H9 (cell line): ENCODE measurements at regions not wholly inside any gene's neighbourhood (a gene's known extent, or its start where the extent isn't known, plus 50 kb on each side); places are given as distances from the start of the nearest gene placed in this dataset.

Experiments
- DNase-seq: peaks from one replicate; pipeline ENCODE4 v3.0.0-alpha.2; 2017
- H2AFZ ChIP-seq: one replicate; pipeline ENCODE4 v1.6.1; 2013; ENCODE audit warnings: mild to moderate bottlenecking, low read length, control low read depth, moderate library complexity
- H2AK5ac ChIP-seq: 2 replicates; pipeline ENCODE4 v1.6.1; 2013; ENCODE audit warnings: low read length, control low read depth, mixed read lengths; ENCODE audit not compliant: insufficient read length
- H2BK120ac ChIP-seq: one replicate; pipeline ENCODE4 v1.6.1; 2013; ENCODE audit warnings: low read depth, mild to moderate bottlenecking, low read length, control low read depth, inconsistent platforms; ENCODE audit not compliant: poor library complexity, severe bottlenecking
- H2BK12ac ChIP-seq: 2 replicates; pipeline ENCODE4 v1.6.1; 2013; ENCODE audit warnings: low read length, control low read depth, mixed read lengths, low read depth; ENCODE audit not compliant: insufficient read length
- H2BK15ac ChIP-seq: 2 replicates; pipeline ENCODE4 v1.6.1; 2013; ENCODE audit warnings: low read depth, low read length, control low read depth
- H2BK20ac ChIP-seq: one replicate; pipeline ENCODE4 v1.6.1; 2013; ENCODE audit warnings: low read depth, mild to moderate bottlenecking, low read length, control low read depth, inconsistent platforms; ENCODE audit not compliant: poor library complexity, severe bottlenecking
- H2BK5ac ChIP-seq: 2 replicates; pipeline ENCODE4 v1.6.1; 2013; ENCODE audit warnings: low read length, control low read depth, mixed read lengths; ENCODE audit not compliant: insufficient read length
- H3K14ac ChIP-seq: 2 replicates; pipeline ENCODE4 v1.6.1; 2013; ENCODE audit warnings: low read length, control low read depth; ENCODE audit not compliant: insufficient read depth
- H3K18ac ChIP-seq: 2 replicates; pipeline ENCODE4 v1.6.1; 2013; ENCODE audit warnings: low read depth, mild to moderate bottlenecking, mixed read lengths, low read length, control low read depth; ENCODE audit not compliant: insufficient read length
- H3K23ac ChIP-seq: 2 replicates; pipeline ENCODE4 v1.6.1; 2013; ENCODE audit warnings: low read length, control low read depth, mixed read lengths, low read depth; ENCODE audit not compliant: insufficient read length
- H3K23me2 ChIP-seq: 2 replicates; pipeline ENCODE4 v1.6.1; 2013; ENCODE audit warnings: low read depth, mild to moderate bottlenecking, mixed read lengths, low read length, control low read depth; ENCODE audit not compliant: insufficient read length, poor library complexity, severe bottlenecking
- H3K27ac ChIP-seq: 2 replicates; pipeline ENCODE4 v1.5.1; 2013; ENCODE audit warnings: low read length, control low read depth, mixed read lengths, low read depth; ENCODE audit not compliant: insufficient read length
- H3K27me3 ChIP-seq: 2 replicates; pipeline ENCODE4 v1.6.1; 2013; ENCODE audit warnings: low read length, control low read depth, inconsistent platforms; ENCODE audit not compliant: insufficient read depth
- H3K4ac ChIP-seq: 2 replicates; pipeline ENCODE4 v1.6.1; 2013; ENCODE audit warnings: low read depth, mild to moderate bottlenecking, control low read depth, inconsistent platforms, low read length, moderate library complexity
- H3K4me1 ChIP-seq: 2 replicates; pipeline ENCODE4 v1.6.1; 2013; ENCODE audit warnings: low read length, control low read depth, inconsistent platforms; ENCODE audit not compliant: insufficient read depth
- H3K4me2 ChIP-seq: 2 replicates; pipeline ENCODE4 v1.6.1; 2013; ENCODE audit warnings: low read length, control low read depth, mixed read lengths; ENCODE audit not compliant: insufficient read length, insufficient read depth
- H3K56ac ChIP-seq: 2 replicates; pipeline ENCODE4 v1.6.1; 2013; ENCODE audit warnings: low read depth, mild to moderate bottlenecking, mixed read lengths, low read length, control low read depth; ENCODE audit not compliant: insufficient read length
- H3K79me1 ChIP-seq: 2 replicates; pipeline ENCODE4 v1.6.1; 2013; ENCODE audit warnings: low read depth, mild to moderate bottlenecking, moderate library complexity, low read length, control low read depth, inconsistent platforms; ENCODE audit not compliant: insufficient read depth, poor library complexity, severe bottlenecking
- H3K79me2 ChIP-seq: 2 replicates; pipeline ENCODE4 v1.6.1; 2013; ENCODE audit warnings: low read length, control low read depth, inconsistent platforms; ENCODE audit not compliant: insufficient read depth
- H3K9ac ChIP-seq: 2 replicates; pipeline ENCODE4 v1.6.1; 2013; ENCODE audit warnings: low read length, control low read depth, mixed read lengths; ENCODE audit not compliant: insufficient read length; ENCODE audit errors: extremely low read depth
- H3K9me3 ChIP-seq: one replicate; pipeline ENCODE4 v1.6.1; 2013; ENCODE audit warnings: low read depth, low read length, inconsistent platforms; ENCODE audit not compliant: control insufficient read depth
- H3T11ph ChIP-seq: one replicate; pipeline ENCODE4 v1.6.1; 2013; ENCODE audit warnings: mild to moderate bottlenecking, low read length, control low read depth, inconsistent platforms
- H4K20me1 ChIP-seq: one replicate; pipeline ENCODE4 v1.6.1; 2013; ENCODE audit not compliant: control insufficient read depth, insufficient read length, insufficient read depth
- H4K5ac ChIP-seq: 2 replicates; pipeline ENCODE4 v1.6.1; 2013; ENCODE audit warnings: low read depth, mild to moderate bottlenecking, mixed read lengths, low read length, control low read depth; ENCODE audit not compliant: insufficient read length
- H4K8ac ChIP-seq: replicated peaks from 2 replicates; pipeline ENCODE4 v1.6.1; 2013; ENCODE audit warnings: low read length, control low read depth, mixed read lengths, low read depth; ENCODE audit not compliant: insufficient read length
- H4K91ac ChIP-seq: 2 replicates; pipeline ENCODE4 v1.6.1; 2013; ENCODE audit warnings: low read depth, mild to moderate bottlenecking, moderate library complexity, mixed read lengths, low read length, control low read depth; ENCODE audit not compliant: insufficient read length
- H3K27ac Mint-ChIP-seq, 3 experiments: 2 replicates in 2 of 3; 3 replicates in 1 of 3; pipeline ENCODE4 v1.8.0; 2020 to 2021; ENCODE audit warnings: mixed read lengths in 3 of 3, mild to moderate bottlenecking in 1 of 3, moderate library complexity in 1 of 3
- H3K27me3 Mint-ChIP-seq: 2 replicates; pipeline ENCODE4 v1.8.0; 2021; ENCODE audit warnings: low read depth, mild to moderate bottlenecking, moderate library complexity, mixed read lengths
- H3K36me3 Mint-ChIP-seq, 3 experiments: 2 replicates in 2 of 3; 3 replicates in 1 of 3; pipeline ENCODE4 v1.8.0; 2020 to 2021; ENCODE audit warnings: low read depth in 3 of 3, mixed read lengths in 3 of 3; ENCODE audit not compliant: insufficient read depth in 1 of 3
- H3K4me1 Mint-ChIP-seq, 2 experiments: 2 replicates each; pipeline ENCODE4 v1.8.0; 2020; ENCODE audit warnings: mixed read lengths in 2 of 2
- H3K4me3 Mint-ChIP-seq, 2 experiments: 2 replicates in 1 of 2; 3 replicates in 1 of 2; pipeline ENCODE4 v1.8.0; 2020 to 2021; ENCODE audit warnings: mild to moderate bottlenecking in 2 of 2, mixed read lengths in 2 of 2, moderate library complexity in 1 of 2
- H3K9me3 Mint-ChIP-seq, 2 experiments: 2 replicates in 1 of 2; 3 replicates in 1 of 2; pipeline ENCODE4 v1.8.0; 2020; ENCODE audit warnings: mild to moderate bottlenecking in 2 of 2, mixed read lengths in 2 of 2, moderate library complexity in 1 of 2
- CTCF ChIP-seq: fragments of 200-600 bp; sonication (generic); conservative IDR thresholded peaks from 3 replicates; pipeline ENCODE4 v1.8.0; 2021; ENCODE audit warnings: antibody characterized with exemption, mild to moderate bottlenecking
- WGBS: extraction: QIAGEN DNeasy Blood & Tissue Kit; methylation state at CpG from one replicate; pipeline ENCODE4 v1.1.7; 2013; ENCODE audit warnings: missing lambda C conversion rate, low lambda C conversion rate, mixed read lengths; ENCODE audit not compliant: insufficient read length; ENCODE audit errors: extremely low coverage; 5-methylcytosine and 5-hydroxymethylcytosine counted together

DNA sequence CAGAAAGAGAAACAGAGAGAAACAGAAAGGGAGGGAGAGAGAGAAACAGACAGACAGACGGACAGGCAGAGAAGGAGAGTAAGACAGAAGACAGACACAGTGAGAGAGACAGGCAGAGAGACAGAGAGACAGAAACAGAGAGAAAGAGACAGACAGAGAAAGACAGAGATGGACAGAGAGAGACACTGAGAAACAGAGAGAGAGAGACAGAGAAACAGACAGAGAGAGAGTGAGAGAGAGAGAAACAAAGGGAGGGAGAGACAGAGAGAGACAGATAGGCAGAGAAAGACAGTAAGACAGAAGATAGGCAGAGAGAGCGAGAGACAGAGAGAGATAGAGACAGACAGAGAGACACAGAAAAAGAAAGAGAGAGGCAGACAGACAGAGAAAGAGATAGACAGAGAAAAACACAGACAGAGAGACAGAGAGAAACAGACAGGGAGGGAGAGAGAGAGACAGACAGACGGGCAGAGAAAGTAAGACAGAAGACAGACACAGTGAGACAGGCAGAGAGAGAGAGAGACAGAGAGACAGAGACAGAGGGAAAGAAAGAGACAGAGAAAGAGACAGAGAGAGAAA is 753.4 kb upstream of the DEFB115 start:
- no peak overlapping the region for H3K14ac ChIP-seq
- no peak overlapping the region for H3K18ac ChIP-seq
- WGBS: no CpG with 5 or more reads among the region's 3 CpGs
- Mint-ChIP-seq H3K27ac (no peak overlapping the region), H3K27me3 (peaks cover 3% of the 10 kb centered on the region; the same call in 1 of the 2 replicates), H3K36me3 (peaks cover 0 to 22% (median 20%) of the 10 kb centered on the region in 3 experiments; a peak in 6 of 7 replicates), H3K4me1 (no peaks in the 10 kb centered on the region), H3K9me3 (peaks cover 36 to 46% of the 10 kb centered on the region in 2 experiments), H3K4me3 (no peak overlapping the region)
- no peaks in the 10 kb centered on the region for H3K4me1 ChIP-seq
- H3K9me3 ChIP-seq: peaks cover 85% of the 10 kb centered on the region
- H3K56ac ChIP-seq: no peak overlapping the region
- H3K27me3 ChIP-seq: no peaks in the 10 kb centered on the region
- H2BK5ac ChIP-seq: no peak overlapping the region
- DNase-seq: no peak
- no peak overlapping the region for H2BK12ac ChIP-seq
- no peaks in the 10 kb centered on the region for H3K23me2 ChIP-seq
- H4K20me1 ChIP-seq: no peaks in the 10 kb centered on the region
- no peak overlapping the region for H3K23ac ChIP-seq
- H2AK5ac ChIP-seq: no peak overlapping the region
- H4K91ac ChIP-seq: no peak overlapping the region
- H2BK15ac ChIP-seq: no peak overlapping the region
- no peak overlapping the region for H2BK120ac ChIP-seq
- H2BK20ac ChIP-seq: no peak overlapping the region
- H3K79me2 ChIP-seq: no peaks in the 10 kb centered on the region
- no peak for TF ChIP-seq CTCF
- H3T11ph ChIP-seq: no peak overlapping the region
- H3K27ac ChIP-seq: no peak overlapping the region
- H4K8ac ChIP-seq: no peak overlapping the region
- H3K79me1 ChIP-seq: no peaks in the 10 kb centered on the region
- H3K4ac ChIP-seq: no peak overlapping the region
- H3K4me2 ChIP-seq: no peak overlapping the region
- H4K5ac ChIP-seq: no peak overlapping the region
- no peak overlapping the region for H3K9ac ChIP-seq
- no peak overlapping the region for H2AFZ ChIP-seq
